T-helper 2 cell (primary cell): ENCODE measurements at regions not wholly inside any gene's neighbourhood (a gene's known extent, or its start where the extent isn't known, plus 50 kb on each side); places are given as distances from the start of the nearest gene placed in this dataset.
"Not testable (repeated sequence)": the region's sequence is repeated elsewhere in the genome, so short reads cannot be mapped to it uniquely, and the experiment has no call there.

Source experiments
- DNase-seq, 5 experiments: peaks; one replicate each; pipeline versions ENCODE4 v3.0.0 to v3.0.0-alpha.2; 2012 to 2022

- DNase-seq = no peak
These were observed 111.8 kb downstream of the KIF26A start for GRCh38 chr14:104250175-104250574.

DNA sequence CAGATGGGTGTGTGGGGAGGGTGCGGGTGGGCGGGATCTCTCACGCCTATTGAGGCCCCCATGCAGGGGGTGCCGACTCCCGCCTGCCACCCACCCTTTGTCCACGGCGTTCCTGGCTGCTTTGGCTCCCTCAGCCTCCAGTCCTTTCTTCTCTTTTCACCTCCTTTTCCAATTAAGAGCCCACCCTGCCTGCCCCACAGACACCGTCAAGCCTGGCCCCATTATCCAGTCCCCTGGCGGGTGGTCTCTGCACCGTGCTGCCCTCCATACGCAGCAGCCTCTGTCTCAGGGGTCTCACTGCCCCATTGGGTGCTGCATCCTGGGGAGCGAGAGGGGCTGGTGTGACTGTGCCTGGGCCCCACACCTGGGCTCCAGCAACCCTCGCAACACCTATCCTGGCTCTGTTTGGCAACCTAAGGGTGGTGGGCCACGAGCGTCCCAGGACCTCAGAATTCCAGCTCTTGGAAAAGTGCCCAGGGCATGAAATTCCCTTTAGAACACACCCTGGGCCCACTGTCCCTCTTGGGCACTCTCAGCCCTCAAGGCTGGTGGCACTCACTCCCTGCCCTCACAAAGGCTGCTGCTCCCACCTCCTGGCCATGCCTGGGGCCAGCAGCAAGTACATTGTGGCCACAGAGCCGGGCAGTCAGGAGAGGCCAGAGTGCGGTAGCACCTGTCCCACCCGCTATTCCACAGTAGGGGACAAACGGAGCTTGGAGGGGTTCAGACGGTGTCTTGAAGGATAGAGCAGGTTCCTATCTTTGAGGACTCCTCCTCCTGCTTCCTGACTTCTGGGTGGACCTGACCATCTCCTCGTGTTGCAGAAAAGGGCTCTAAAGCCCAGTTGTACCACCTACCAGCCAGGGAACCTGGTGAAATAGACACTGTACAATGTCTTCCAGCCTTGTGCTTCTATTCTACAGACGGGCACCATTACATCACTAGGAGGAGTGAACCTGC is 114.1 kb downstream of the KIF26A start:
- DNase-seq = no peak

- no peak for DNase-seq
These were observed 114.9 kb downstream of the KIF26A start for GRCh38 chr14:104253223-104253822.

DNA sequence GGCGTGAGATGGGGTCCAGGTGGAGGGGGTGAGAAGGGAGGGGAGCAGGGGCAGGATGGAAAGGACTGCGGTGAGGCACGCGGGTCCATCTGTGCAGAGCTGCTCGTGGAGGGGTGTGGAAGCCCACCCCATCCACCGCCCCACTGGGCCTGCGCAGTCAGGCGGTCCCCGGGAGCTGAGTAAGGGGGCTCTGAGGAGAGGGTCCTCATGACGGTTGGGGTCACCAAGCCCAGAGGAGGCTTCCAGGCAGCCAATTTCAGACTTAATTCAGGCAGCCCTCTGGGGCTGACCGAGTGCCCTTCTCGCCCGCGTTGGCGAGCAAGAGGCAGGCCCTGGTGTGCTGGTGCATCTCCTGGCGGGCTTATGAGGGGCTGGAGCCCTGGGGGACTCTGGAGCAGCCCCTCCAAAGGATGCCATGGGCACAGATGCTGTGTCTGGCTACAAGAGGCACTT is 115.5 kb downstream of the KIF26A start:
- no peak for DNase-seq

- no peak for DNase-seq
These were observed 116.5 kb downstream of the KIF26A start for GRCh38 chr14:104254735-104255400.

DNA sequence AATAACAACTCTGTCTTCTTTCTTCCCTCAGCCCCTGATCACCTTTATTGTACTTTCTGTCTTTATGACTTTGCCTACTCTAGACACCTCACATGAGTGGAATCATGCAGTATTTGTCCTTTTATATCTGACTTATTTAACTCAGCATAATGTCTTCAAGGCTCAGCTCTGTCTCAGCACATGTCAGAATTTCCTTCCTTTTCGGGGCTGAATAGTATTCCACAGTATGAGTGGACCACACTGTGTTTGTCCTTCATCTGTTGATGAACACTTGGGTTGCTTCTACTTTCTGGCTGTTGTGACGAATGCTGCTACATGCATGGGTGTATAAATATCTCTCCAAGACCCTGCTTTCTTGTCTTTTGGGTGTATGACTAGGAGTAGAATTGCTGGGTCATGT is 117.6 kb downstream of the KIF26A start:
- no peak for DNase-seq

DNA sequence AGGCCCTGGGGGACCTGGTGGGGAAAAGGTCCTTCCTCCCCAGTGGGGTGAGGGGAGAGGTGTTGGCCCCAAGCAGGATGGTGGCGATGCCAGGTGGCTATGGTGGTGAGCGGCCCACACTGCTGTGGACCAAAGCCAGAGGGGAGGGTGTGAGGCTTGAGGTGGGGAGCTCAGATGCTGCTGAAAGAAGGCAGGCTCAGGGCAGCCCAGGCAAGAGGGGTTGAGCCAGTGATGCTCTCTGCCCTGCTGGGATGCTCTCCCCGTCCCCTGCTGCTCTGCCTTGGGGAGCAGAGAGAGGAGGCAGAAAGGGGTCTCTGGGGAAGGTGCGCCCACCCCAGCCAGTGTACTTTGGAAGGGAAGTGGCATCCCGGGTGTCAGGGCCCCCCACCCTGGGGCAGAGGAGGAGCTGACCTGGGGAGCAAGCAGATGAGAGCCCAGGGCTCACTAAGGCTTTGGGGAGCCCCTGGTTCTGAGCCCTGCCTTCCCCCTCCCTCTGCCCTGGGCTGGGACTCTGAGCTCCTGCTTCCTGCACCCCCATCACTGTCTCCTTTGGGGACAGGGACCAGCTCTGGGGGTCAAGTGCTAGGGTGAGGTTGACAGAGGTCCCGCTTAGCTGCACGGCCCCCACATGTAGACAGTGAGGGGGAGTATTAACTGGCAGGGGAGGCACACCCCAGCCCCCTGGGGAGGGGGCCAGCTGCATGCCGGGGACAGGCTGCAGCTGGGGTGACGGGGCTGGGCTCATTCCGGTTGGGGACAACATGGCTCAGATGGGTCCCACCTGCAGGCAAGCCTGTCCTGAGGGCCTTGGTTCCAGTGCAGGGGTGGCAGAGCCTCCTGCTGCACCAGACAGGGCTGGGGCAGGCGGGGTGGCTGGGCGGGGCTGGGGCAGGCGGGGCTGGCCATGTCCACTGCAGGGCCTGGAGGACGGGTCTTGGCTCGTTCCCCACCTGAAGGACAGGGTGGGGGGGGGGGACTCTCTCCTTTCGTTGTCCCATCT is 124.4 kb downstream of the KIF26A start:
- DNase-seq = no peak

- no peak for DNase-seq
These were observed 125.4 kb downstream of the KIF26A start for GRCh38 chr14:104263675-104264358.

- no peak for DNase-seq
These were observed 126.3 kb downstream of the KIF26A start for GRCh38 chr14:104264495-104265265.

GRCh38 chr14:104265918-104266630 is 127.7 kb downstream of the KIF26A start:
- no peak for DNase-seq

GRCh38 chr14:104266631-104267575 is 128.5 kb downstream of the KIF26A start:
- DNase-seq = no peak

DNA sequence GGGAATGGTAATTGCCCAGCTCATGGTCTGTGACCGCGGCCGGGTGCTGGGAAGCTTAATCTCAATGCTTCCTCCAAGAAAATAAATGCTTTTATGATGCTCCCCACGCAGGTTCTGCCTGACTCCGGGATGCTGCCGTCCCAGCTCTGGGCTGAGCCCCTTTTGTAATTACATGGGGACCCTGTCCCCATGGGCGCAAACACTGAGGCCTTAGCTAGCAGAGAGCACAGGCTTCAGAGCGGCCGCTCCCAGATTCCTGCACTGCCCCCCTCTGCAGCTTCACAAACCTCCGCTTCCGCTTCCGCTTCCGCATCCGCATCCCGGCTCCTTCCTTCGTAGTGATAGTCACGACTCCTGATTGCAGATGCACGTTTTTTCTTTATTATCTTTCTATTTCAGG is 129.5 kb downstream of the KIF26A start:
- DNase-seq = no peak

GRCh38 chr14:104268295-104268694 is 129.9 kb downstream of the KIF26A start:
- DNase-seq = no peak

- no peak for DNase-seq
These were observed 130.5 kb downstream of the KIF26A start for GRCh38 chr14:104268725-104269436.

- not testable (repeated sequence) for DNase-seq
These were observed 131.3 kb downstream of the KIF26A start for GRCh38 chr14:104269511-104270241.

- DNase-seq = no peak
These were observed 133.0 kb downstream of the KIF26A start for GRCh38 chr14:104271391-104271790.

- DNase-seq = no peak
These were observed 136.4 kb downstream of the KIF26A start for GRCh38 chr14:104274806-104275205.
